ENCODE measurements at regions not wholly inside any gene's neighbourhood (a gene's known extent, or its start where the extent isn't known, plus 50 kb on each side); places are given as distances from the start of the nearest gene placed in this dataset.

- TF ChIP-seq, protein P1, sequence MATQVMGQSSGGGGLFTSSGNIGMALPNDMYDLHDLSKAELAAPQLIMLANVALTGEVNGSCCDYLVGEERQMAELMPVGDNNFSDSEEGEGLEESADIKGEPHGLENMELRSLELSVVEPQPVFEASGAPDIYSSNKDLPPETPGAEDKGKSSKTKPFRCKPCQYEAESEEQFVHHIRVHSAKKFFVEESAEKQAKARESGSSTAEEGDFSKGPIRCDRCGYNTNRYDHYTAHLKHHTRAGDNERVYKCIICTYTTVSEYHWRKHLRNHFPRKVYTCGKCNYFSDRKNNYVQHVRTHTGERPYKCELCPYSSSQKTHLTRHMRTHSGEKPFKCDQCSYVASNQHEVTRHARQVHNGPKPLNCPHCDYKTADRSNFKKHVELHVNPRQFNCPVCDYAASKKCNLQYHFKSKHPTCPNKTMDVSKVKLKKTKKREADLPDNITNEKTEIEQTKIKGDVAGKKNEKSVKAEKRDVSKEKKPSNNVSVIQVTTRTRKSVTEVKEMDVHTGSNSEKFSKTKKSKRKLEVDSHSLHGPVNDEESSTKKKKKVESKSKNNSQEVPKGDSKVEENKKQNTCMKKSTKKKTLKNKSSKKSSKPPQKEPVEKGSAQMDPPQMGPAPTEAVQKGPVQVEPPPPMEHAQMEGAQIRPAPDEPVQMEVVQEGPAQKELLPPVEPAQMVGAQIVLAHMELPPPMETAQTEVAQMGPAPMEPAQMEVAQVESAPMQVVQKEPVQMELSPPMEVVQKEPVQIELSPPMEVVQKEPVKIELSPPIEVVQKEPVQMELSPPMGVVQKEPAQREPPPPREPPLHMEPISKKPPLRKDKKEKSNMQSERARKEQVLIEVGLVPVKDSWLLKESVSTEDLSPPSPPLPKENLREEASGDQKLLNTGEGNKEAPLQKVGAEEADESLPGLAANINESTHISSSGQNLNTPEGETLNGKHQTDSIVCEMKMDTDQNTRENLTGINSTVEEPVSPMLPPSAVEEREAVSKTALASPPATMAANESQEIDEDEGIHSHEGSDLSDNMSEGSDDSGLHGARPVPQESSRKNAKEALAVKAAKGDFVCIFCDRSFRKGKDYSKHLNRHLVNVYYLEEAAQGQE (IDR thresholded peaks at IDR 0.05; ENCODE audit: insufficient read depth in 1 of 2, low read depth in 2 of 2, low read length in 2 of 2), result no peak
- TF ChIP-seq TAF1 (IDR thresholded peaks at IDR 0.05; ENCODE audit: borderline replicate concordance, insufficient read depth, low read length), result no peak
- TF ChIP-seq POLR2AphosphoS5 (IDR thresholded peaks at IDR 0.05; ENCODE audit: low read depth, low read length), result no peak
- TF ChIP-seq SIN3A (IDR thresholded peaks at IDR 0.05; ENCODE audit: borderline replicate concordance, insufficient read depth, low read length), result no peak
- no peak for TF ChIP-seq FOXP2 (optimal IDR thresholded peaks at IDR 0.05; ENCODE audit: borderline replicate concordance, extremely low read depth, extremely low read length, insufficient read depth)
Observed at GRCh38 chr4:20086799-20087521, 164.7 kb upstream of the SLIT2 start.

Measured in PFSK-1 (cell line).